Coronary artery (tissue), 2 donors: ENCODE measurements at regions not wholly inside any gene's neighbourhood (a gene's known extent, or its start where the extent isn't known, plus 50 kb on each side); places are given as distances from the start of the nearest gene placed in this dataset.

Source experiments
- DNase-seq: peaks from one replicate; pipeline ENCODE4 v3.0.0-alpha.2; 2017; ENCODE audit warnings: low spot score
- H3K27ac ChIP-seq, 2 donors: fragments of 200-600 bp; sonication (generic); one replicate each; pipeline ENCODE4 v1.5.1; 2016 to 2019
- H3K4me3 ChIP-seq: fragments of 200-600 bp; sonication (generic); 2 replicates; pipeline ENCODE4 v1.5.1; 2016; ENCODE audit warnings: mild to moderate bottlenecking, moderate library complexity
- CTCF ChIP-seq: fragments of 200-600 bp; sonication (generic); IDR thresholded peaks from one replicate; pipeline ENCODE4 v1.5.1; 2019; ENCODE audit warnings: antibody characterized with exemption

GRCh38 chr7:41489885-41490284, 213.0 kb downstream of the INHBA start:
- Histone ChIP-seq H3K4me3 (no peak overlapping the region), H3K27ac (no peak overlapping the region)
- DNase-seq, result no peak
- TF ChIP-seq CTCF, result no peak

GRCh38 chr7:41487229-41487940, 215.5 kb downstream of the INHBA start:
- no peak for DNase-seq
- no peak for TF ChIP-seq CTCF
- no peak overlapping the region for H3K4me3 ChIP-seq
- no peak overlapping the region for H3K27ac ChIP-seq

DNA sequence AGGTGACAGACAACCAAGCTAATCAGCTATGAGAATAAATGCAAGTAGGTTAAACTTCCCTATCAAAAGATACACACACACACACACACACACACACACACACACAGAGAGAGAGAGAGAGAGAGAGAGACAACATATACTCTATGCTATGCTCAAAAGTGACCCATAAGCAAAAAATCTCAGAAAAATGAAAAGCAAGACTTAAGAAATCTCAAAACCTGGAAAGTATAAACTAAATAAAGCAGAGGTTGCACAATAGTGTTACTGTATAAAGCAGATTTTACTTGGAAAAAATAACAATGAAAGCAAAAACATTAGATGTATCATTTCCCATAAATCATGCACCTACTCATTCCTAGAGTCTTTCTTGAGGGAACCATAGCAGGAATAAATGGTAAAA, 221.5 kb downstream of the INHBA start:
- Histone ChIP-seq H3K27ac (no peak overlapping the region), H3K4me3 (no peak overlapping the region)
- no peak for TF ChIP-seq CTCF
- DNase-seq, result no peak

DNA sequence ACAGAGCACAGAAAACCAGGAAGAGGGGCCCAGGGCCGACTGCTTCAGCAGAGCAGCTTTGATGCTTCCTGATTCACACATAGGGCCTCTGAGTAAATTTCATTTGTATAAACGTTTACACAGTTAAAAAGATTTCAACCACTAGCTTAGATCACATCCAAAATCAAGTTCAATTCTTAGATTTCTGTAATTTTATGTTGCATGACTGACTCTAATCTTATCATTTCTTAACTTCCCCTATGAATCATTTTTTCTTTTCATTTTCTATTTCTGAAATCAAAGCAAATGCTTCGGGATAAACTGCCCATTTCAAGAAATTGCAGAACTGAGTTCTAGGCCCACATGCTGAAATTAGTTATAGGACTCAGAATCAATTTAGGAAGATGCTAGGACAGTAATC, 224.7 kb downstream of the INHBA start:
- TF ChIP-seq CTCF, result no peak
- DNase-seq, result no peak
- Histone ChIP-seq H3K4me3 (no peak overlapping the region), H3K27ac (peak overlapping the region in 1 of 2 donors; percentile 38)

GRCh38 chr7:41476460-41476803, 226.5 kb downstream of the INHBA start:
- Histone ChIP-seq H3K27ac (no peak overlapping the region), H3K4me3 (no peak overlapping the region)
- no peak for TF ChIP-seq CTCF
- no peak for DNase-seq

DNA sequence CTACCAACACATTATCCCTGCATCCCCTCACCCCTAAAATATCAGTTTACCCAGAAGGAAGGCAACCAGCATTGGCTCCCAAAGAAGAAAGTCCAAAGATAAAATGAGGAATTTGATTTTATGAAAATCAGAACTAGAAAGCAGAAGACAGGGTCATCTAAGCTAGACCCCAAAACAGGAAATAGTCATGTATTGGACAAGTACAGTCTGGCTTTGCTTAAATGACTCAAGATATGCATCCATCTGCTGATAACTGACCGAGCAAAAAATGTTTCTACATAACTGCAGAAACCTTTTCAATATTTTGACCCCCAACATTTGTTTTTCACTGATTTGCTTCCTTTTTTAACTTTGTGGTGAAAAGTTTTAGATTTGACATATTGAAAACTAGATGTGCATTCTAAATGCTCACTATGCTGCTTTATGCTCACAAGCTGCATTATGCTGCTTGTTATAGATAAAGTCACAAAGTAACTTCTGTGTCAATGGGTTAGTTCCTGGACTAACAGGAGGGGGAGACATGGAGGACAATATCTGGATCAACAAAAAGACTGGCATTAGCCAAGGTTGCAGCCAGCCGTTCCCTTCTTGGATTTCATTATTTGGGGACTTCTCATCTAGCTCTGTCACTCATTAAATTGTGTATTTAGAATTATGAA, 227.0 kb downstream of the INHBA start:
- TF ChIP-seq CTCF, result no peak
- DNase-seq, result no peak
- H3K27ac ChIP-seq, result no peak overlapping the region
- H3K4me3 ChIP-seq, result no peak overlapping the region
